ENCODE measurements at regions not wholly inside any gene's neighbourhood (a gene's known extent, or its start where the extent isn't known, plus 50 kb on each side); places are given as distances from the start of the nearest gene placed in this dataset.
"Not testable (repeated sequence)": the region's sequence is repeated elsewhere in the genome, so short reads cannot be mapped to it uniquely, and the experiment has no call there.

DNA sequence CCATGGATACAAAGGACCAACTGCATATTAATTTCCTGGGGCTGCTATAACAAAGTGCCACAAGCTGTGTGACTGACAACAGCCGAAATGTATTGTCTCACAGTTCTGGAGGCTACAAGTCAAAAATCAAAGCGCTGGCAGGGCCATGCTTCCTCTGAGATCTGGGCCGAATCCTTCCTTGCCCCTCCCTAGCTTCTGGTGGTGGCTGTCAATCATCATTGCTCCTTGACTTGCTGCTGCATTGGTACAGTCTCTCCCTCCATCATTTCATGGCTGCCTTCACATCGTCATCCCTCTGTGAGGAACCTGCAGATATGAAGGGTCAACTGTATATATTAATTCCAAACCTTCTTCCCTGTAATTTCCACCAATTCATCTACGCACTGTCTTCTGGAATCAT is 118.3 kb downstream of the EXOC5 start:
- no peaks in the 10 kb centered on the region for H3K36me3 Mint-ChIP-seq
- DNase-seq (ENCODE audit: low spot score in 2 of 2) (no peak), ATAC-seq (no peak)
- no peaks in the 10 kb centered on the region for H3K9me3 Mint-ChIP-seq
- no peak overlapping the region for H3K4me3 Mint-ChIP-seq
- H3K4me1 Mint-ChIP-seq: no peaks in the 10 kb centered on the region
- H3K27ac Mint-ChIP-seq: no peak overlapping the region

DNA sequence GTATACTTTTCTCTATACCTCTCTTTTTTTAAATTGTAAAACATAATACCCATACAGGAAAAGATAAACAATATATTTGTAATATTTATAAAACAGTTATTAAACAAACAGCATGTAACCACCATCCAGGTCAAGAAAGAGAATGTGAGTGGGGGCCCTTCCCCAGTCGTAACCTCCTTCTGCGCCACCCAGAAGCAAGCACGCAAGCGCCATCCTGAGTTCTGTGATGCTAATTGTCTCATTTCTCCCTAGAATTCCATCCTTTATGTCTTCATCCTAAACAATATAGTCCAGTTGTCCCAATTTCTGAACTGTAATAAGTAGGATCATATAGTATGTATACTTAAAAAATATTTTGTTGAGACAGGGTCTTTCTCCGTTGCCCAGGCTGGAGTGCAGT is 129.5 kb downstream of the EXOC5 start:
- Mint-ChIP-seq H3K4me1 (no peaks in the 10 kb centered on the region), H3K27ac (no peak overlapping the region), H3K9me3 (no peaks in the 10 kb centered on the region), H3K36me3 (no peaks in the 10 kb centered on the region), H3K4me3 (no peak overlapping the region)
- DNase-seq (ENCODE audit: low spot score in 2 of 2) (no peak), ATAC-seq (no peak)

GRCh38 chr14:57136669-57137328 is 131.9 kb downstream of the EXOC5 start:
- Mint-ChIP-seq H3K9me3 (no peaks in the 10 kb centered on the region), H3K36me3 (no peaks in the 10 kb centered on the region), H3K4me1 (no peaks in the 10 kb centered on the region), H3K4me3 (no peak overlapping the region), H3K27ac (no peak overlapping the region)
- no peak for ATAC-seq
- no peak for DNase-seq (ENCODE audit: low spot score in 2 of 2)

DNA sequence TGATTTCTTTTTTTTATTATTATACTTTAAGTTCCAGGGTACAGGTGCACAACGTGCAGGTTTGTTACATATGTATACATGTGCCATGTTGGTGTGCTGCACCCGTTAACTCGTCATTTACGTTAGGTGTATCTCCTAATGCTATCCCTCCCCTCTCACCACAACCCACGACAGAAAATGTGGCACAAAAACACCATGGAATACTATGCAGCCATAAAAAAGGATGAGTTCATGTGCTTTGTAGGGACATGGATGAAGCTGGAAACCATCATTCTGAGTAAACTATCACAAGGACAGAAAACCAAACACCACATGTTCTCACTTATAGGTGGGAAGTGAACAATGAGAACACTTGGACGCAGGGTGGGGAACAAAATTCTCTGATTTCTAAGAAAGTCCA is 140.9 kb downstream of the EXOC5 start:
- DNase-seq (ENCODE audit: low spot score in 2 of 2); ATAC-seq; H3K27ac Mint-ChIP-seq; H3K9me3 Mint-ChIP-seq; H3K36me3 Mint-ChIP-seq; H3K4me3 Mint-ChIP-seq; H3K4me1 Mint-ChIP-seq: not testable (repeated sequence)

DNA sequence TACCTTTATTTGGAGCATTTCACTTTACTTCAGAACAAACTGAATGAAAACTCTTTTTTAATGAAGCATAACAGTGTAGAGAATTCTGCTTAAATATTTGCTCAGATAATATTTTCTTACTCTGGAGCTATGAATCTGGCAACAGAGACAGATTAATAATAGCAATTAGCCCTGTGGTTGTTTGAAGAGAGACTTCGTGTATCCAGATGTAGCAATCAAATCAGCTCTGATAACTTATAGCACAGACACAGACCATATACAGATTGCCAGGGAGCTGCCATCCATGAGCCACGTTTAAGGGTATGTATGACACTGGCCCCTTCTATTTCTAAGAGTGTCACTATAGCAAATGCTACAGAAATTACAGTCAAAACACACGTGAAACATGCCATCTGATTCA is 146.6 kb downstream of the EXOC5 start:
- Mint-ChIP-seq H3K36me3 (no peaks in the 10 kb centered on the region), H3K9me3 (no peaks in the 10 kb centered on the region), H3K4me1 (no peaks in the 10 kb centered on the region), H3K27ac (no peak overlapping the region), H3K4me3 (no peak overlapping the region)
- ATAC-seq (no peak), DNase-seq (ENCODE audit: low spot score in 2 of 2) (no peak)

GRCh38 chr14:57112072-57112807 is 156.5 kb downstream of the EXOC5 start:
- not testable (repeated sequence) for ATAC-seq; H3K36me3 Mint-ChIP-seq; H3K4me1 Mint-ChIP-seq; H3K4me3 Mint-ChIP-seq; H3K27ac Mint-ChIP-seq; DNase-seq (ENCODE audit: low spot score in 2 of 2); H3K9me3 Mint-ChIP-seq

DNA sequence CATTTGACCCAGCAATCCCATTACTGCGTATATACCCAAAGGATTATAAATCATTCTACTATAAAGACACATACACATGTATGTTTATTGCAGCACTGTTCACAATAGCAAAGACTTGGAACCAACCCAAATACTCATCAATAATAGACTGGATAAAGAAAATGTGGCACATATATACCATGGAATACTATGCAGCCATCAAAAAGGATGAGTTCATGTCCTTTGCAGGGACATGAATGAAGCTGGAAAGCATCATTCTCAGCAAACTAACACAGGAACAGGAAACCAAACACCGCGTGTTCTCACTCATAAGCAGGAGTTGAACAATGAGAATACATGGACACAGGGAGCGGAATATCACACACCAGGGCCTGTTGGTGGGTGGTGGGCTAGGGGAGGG is 158.3 kb downstream of the EXOC5 start:
- H3K4me1 Mint-ChIP-seq, H3K36me3 Mint-ChIP-seq, H3K9me3 Mint-ChIP-seq: not testable (repeated sequence)

GRCh38 chr14:57091030-57091608 is 177.6 kb downstream of the EXOC5 start:
- Mint-ChIP-seq H3K27ac (no peak overlapping the region), H3K4me3 (no peak overlapping the region)
- no peak for ATAC-seq

More for the DNA sequence above, 158.3 kb downstream of the EXOC5 start:
- H3K27ac Mint-ChIP-seq; DNase-seq (ENCODE audit: low spot score in 2 of 2); ATAC-seq; H3K4me3 Mint-ChIP-seq: not testable (repeated sequence)

DNA sequence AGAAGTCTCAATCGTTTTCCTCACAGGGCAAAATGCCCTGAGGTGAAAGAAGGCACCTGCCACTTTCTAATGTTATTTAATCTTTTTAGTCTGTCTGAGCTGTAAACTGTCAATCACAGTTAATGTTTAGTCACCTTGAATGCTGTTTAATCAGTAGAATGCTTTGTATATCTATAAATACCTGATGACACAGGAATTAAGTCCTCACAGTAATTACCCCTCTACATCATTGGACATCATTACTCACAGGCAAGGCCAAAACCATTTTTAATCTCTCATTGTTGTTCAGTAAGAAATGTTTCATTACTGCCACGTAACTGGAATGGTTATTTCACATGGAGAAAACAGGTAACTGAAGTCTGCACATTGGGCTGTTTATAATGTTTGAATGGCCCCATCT is 178.8 kb downstream of the EXOC5 start:
- no peaks in the 10 kb centered on the region for H3K36me3 Mint-ChIP-seq
- no peaks in the 10 kb centered on the region for H3K4me1 Mint-ChIP-seq
- DNase-seq (ENCODE audit: low spot score in 2 of 2) (no peak), ATAC-seq (no peak)
- no peaks in the 10 kb centered on the region for H3K9me3 Mint-ChIP-seq
- H3K27ac Mint-ChIP-seq: no peak overlapping the region
- H3K4me3 Mint-ChIP-seq: no peak overlapping the region

More at GRCh38 chr14:57091030-57091608, 177.6 kb downstream of the EXOC5 start:
- DNase-seq (ENCODE audit: low spot score in 2 of 2): no peak
- Mint-ChIP-seq H3K36me3 (no peaks in the 10 kb centered on the region), H3K4me1 (no peaks in the 10 kb centered on the region), H3K9me3 (no peaks in the 10 kb centered on the region)

GRCh38 chr14:57087841-57088240 is 180.9 kb downstream of the EXOC5 start:
- Mint-ChIP-seq H3K4me3 (no peak overlapping the region), H3K9me3 (no peaks in the 10 kb centered on the region), H3K4me1 (no peaks in the 10 kb centered on the region), H3K36me3 (no peaks in the 10 kb centered on the region), H3K27ac (no peak overlapping the region)
- no peak for ATAC-seq
- no peak for DNase-seq (ENCODE audit: low spot score in 2 of 2)

- H3K36me3 Mint-ChIP-seq: no peaks in the 10 kb centered on the region
- H3K4me1 Mint-ChIP-seq: no peaks in the 10 kb centered on the region
- ATAC-seq (no peak), DNase-seq (ENCODE audit: low spot score in 2 of 2) (no peak)
- H3K4me3 Mint-ChIP-seq: no peak overlapping the region
- H3K9me3 Mint-ChIP-seq: no peaks in the 10 kb centered on the region
- no peak overlapping the region for H3K27ac Mint-ChIP-seq
These were observed 182.2 kb downstream of the EXOC5 start for GRCh38 chr14:57086271-57087162.

DNA sequence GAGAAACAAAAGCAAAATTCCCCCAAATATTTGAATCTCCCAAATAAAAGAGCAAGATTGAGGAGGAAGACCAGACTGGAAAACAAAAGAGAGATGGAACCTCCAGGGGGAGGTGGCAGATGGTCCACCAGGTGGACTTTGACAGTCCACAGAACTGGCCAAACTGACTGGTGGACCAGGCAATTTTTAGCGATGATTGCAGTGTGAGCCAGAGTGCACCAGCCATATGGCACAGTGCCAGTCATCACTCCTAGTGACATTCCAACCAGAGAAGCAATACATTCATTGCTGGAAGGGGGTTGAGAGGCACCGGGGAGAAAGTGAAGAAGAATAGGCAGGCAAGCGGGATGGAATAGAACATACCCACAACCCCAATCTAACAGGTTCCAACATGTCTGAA is 182.9 kb downstream of the EXOC5 start:
- Mint-ChIP-seq H3K4me3 (no peak overlapping the region), H3K9me3 (no peaks in the 10 kb centered on the region)
- no peak for DNase-seq (ENCODE audit: low spot score in 2 of 2)

GRCh38 chr14:57085043-57085442 is 183.7 kb downstream of the EXOC5 start:
- no peaks in the 10 kb centered on the region for H3K36me3 Mint-ChIP-seq
- ATAC-seq (no peak), DNase-seq (ENCODE audit: low spot score in 2 of 2) (no peak)
- H3K4me1 Mint-ChIP-seq: no peaks in the 10 kb centered on the region
- H3K4me3 Mint-ChIP-seq: no peak overlapping the region
- H3K27ac Mint-ChIP-seq: no peak overlapping the region
- no peaks in the 10 kb centered on the region for H3K9me3 Mint-ChIP-seq

More for the DNA sequence above, 182.9 kb downstream of the EXOC5 start:
- H3K4me1 Mint-ChIP-seq: no peaks in the 10 kb centered on the region
- H3K36me3 Mint-ChIP-seq: no peaks in the 10 kb centered on the region
- H3K27ac Mint-ChIP-seq: no peak overlapping the region
- no peak for ATAC-seq

DNA sequence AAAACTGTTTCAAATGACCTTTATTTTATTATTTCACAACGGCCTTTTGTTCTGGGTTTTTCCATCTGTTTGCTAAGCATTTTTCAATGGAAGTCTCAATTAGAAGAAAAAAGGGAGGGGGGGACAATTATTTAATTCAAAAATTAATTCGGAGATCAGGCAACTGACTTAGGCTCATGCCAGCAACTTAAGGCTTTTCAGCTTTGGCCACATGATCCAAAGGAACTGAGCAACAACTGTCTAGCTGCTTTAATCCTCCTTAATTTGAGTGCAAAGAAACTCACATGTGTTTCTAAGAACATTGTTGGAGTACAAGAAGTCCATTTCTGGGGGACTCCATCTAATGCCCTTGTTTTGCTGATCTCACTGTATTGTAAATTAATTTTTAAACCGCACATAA is 188.0 kb downstream of the EXOC5 start:
- no peak overlapping the region for H3K27ac Mint-ChIP-seq
- no peaks in the 10 kb centered on the region for H3K36me3 Mint-ChIP-seq
- no peak for ATAC-seq
- H3K4me3 Mint-ChIP-seq: no peak overlapping the region
- no peak for DNase-seq (ENCODE audit: low spot score in 2 of 2)
- no peaks in the 10 kb centered on the region for H3K4me1 Mint-ChIP-seq
- no peaks in the 10 kb centered on the region for H3K9me3 Mint-ChIP-seq

GRCh38 chr14:57078054-57078453 is 190.7 kb downstream of the EXOC5 start:
- Mint-ChIP-seq H3K36me3 (no peaks in the 10 kb centered on the region), H3K4me3 (no peak overlapping the region), H3K27ac (no peak overlapping the region), H3K9me3 (no peaks in the 10 kb centered on the region), H3K4me1 (no peaks in the 10 kb centered on the region)
- no peak for DNase-seq (ENCODE audit: low spot score in 2 of 2)
- no peak for ATAC-seq

All from stimulated activated effector memory CD8-positive, alpha-beta T cell treated with anti-CD3 and anti-CD28 coated beads, Interleukin-12 subunit alpha, Interleukin-12 subunit beta, amount 100 ng/mL, for 72 hours (primary cell).